Kidney glomerular epithelial cell (primary cell): ENCODE measurements at regions not wholly inside any gene's neighbourhood (a gene's known extent, or its start where the extent isn't known, plus 50 kb on each side); places are given as distances from the start of the nearest gene placed in this dataset.
"Not testable (repeated sequence)": the region's sequence is repeated elsewhere in the genome, so short reads cannot be mapped to it uniquely, and the experiment has no call there.

Experiments used
- DNase-seq: peaks from one replicate; lab custom pipeline; 2025; lab: John Stamatoyannopoulos, UW

- no peak for DNase-seq
Observed at GRCh38 chr21:16117331-16117730, 387.5 kb downstream of the USP25 start.

GRCh38 chr21:16117851-16118590 is 388.2 kb downstream of the USP25 start:
- DNase-seq = peak; percentile 15

- DNase-seq = peak; percentile 65
Observed at GRCh38 chr21:16124378-16125138, 394.8 kb downstream of the USP25 start.

GRCh38 chr21:16125274-16125673 is 395.5 kb downstream of the USP25 start:
- DNase-seq = no peak

- not testable (repeated sequence) for DNase-seq
Observed at GRCh38 chr21:16132453-16132852, 402.7 kb downstream of the USP25 start.

- DNase-seq = no peak
Observed at GRCh38 chr21:16133248-16133647, 403.5 kb downstream of the USP25 start.

- no peak for DNase-seq
Observed at GRCh38 chr21:16134134-16134533, 404.4 kb downstream of the USP25 start.

- DNase-seq = no peak
Observed at GRCh38 chr21:16137106-16137505, 407.3 kb downstream of the USP25 start.

- DNase-seq = no peak
Observed at GRCh38 chr21:16145052-16145451, 415.3 kb downstream of the USP25 start.

GRCh38 chr21:16145479-16145878 is 415.7 kb downstream of the USP25 start:
- DNase-seq = no peak

GRCh38 chr21:16154321-16154720 is 424.5 kb downstream of the USP25 start:
- no peak for DNase-seq

- no peak for DNase-seq
Observed at GRCh38 chr21:16154951-16155635, 425.3 kb downstream of the USP25 start.

- no peak for DNase-seq
Observed at GRCh38 chr21:16156841-16157489, 427.2 kb downstream of the USP25 start.

- no peak for DNase-seq
Observed at GRCh38 chr21:16159213-16159970, 429.6 kb downstream of the USP25 start.

GRCh38 chr21:16159971-16160350 is 430.2 kb downstream of the USP25 start:
- no peak for DNase-seq

GRCh38 chr21:16162953-16163352 is 433.2 kb downstream of the USP25 start:
- no peak for DNase-seq

GRCh38 chr21:16169102-16169511 is 439.3 kb downstream of the USP25 start:
- DNase-seq = no peak

- DNase-seq = no peak
Observed at GRCh38 chr21:16169779-16170178, 440.0 kb downstream of the USP25 start.

GRCh38 chr21:16176570-16176969 is 446.8 kb downstream of the USP25 start:
- no peak for DNase-seq

- DNase-seq = no peak
Observed at GRCh38 chr21:16177532-16177931, 447.8 kb downstream of the USP25 start.

GRCh38 chr21:16179773-16180172 is 450.0 kb downstream of the USP25 start:
- DNase-seq = no peak

GRCh38 chr21:16180614-16181013 is 450.8 kb downstream of the USP25 start:
- no peak for DNase-seq
